ENCODE measurements at regions not wholly inside any gene's neighbourhood (a gene's known extent, or its start where the extent isn't known, plus 50 kb on each side); places are given as distances from the start of the nearest gene placed in this dataset.

DNA sequence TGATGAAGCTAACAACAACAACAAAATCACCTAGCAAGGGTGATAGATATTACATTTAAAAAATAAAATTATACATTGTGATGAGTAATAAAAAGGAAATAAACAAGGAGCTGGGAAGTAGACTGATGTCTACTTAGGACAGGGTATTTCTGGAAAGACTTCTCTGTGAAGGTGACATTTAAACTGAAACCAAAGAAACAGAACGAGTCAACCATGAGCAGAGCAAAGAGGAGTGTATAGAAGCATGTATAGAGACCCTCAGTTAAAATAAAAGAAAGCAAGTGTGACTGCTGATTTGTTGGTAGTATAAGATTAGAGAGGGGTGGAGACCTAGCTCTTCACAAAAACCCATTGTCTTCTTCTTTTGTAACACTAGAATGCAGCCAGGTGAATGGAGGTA lies 53.0 kb upstream of the TDRD3 start:
- Histone ChIP-seq H2AFZ (ENCODE audit: low read length) (no peak overlapping the region), H3K9ac (ENCODE audit: insufficient read depth, low read length) (no peak overlapping the region), H3K27ac (ENCODE audit: insufficient read depth, low read length) (no peak overlapping the region), H3K4me3 (replicated peaks in 1 of 4; ENCODE audit: control extremely low read depth in 1 of 4, insufficient read depth in 1 of 4, low read depth in 3 of 4, low read length in 4 of 4) (no peak overlapping the region), H3K27me3 (ENCODE audit: control insufficient read depth, insufficient read depth, low read length) (no peaks in the 10 kb centered on the region), H3K36me3 (ENCODE audit: control insufficient read depth, insufficient read depth, low read length) (no peaks in the 10 kb centered on the region), H3K9me3 (ENCODE audit: control insufficient read depth, insufficient read depth, low read depth, low read length) (no peaks in the 10 kb centered on the region), H3K4me1 (ENCODE audit: control insufficient read depth, extremely low read depth, insufficient read depth, low read length) (no peaks in the 10 kb centered on the region), H3K79me2 (ENCODE audit: control insufficient read depth, insufficient read depth, low read length) (no peaks in the 10 kb centered on the region), H3K4me2 (ENCODE audit: extremely low read depth, insufficient read depth, low read length) (no peak overlapping the region), H4K20me1 (ENCODE audit: control insufficient read depth, extremely low read depth, insufficient read depth, low read length) (no peaks in the 10 kb centered on the region)
- no peak for DNase-seq (ENCODE audit: low read depth in 2 of 2)
- TF ChIP-seq EZH2 (IDR thresholded peaks at IDR 0.05; ENCODE audit: low read length, missing control alignments), result no peak
- TF ChIP-seq, protein P1, sequence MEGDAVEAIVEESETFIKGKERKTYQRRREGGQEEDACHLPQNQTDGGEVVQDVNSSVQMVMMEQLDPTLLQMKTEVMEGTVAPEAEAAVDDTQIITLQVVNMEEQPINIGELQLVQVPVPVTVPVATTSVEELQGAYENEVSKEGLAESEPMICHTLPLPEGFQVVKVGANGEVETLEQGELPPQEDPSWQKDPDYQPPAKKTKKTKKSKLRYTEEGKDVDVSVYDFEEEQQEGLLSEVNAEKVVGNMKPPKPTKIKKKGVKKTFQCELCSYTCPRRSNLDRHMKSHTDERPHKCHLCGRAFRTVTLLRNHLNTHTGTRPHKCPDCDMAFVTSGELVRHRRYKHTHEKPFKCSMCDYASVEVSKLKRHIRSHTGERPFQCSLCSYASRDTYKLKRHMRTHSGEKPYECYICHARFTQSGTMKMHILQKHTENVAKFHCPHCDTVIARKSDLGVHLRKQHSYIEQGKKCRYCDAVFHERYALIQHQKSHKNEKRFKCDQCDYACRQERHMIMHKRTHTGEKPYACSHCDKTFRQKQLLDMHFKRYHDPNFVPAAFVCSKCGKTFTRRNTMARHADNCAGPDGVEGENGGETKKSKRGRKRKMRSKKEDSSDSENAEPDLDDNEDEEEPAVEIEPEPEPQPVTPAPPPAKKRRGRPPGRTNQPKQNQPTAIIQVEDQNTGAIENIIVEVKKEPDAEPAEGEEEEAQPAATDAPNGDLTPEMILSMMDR (conservative IDR thresholded peaks at IDR 0.05 in 1 of 2, IDR thresholded peaks at IDR 0.05 in 1 of 2; ENCODE audit: low read depth in 1 of 2, low read length in 2 of 2), result no peak

DNA sequence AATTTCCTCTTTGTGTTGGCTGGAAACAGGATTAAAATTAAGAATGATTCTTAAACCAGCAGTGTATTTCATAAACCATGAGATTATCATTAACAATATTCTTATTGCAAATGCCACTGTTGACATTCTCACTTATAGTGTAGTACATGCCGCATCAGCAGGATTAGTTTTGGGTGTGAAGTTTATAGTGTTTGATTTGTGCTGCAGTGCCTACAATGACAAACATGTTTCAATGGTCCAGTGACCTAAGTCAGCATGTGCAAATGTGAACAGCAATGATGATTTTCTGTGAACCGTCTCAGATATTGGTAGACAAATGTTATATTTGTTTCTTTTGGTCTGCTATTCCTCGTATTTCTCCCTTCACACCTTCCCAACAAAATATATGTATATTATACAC lies 49.8 kb upstream of the TDRD3 start:
- Histone ChIP-seq H3K27ac (ENCODE audit: insufficient read depth, low read length) (no peak overlapping the region), H3K36me3 (ENCODE audit: control insufficient read depth, insufficient read depth, low read length) (no peaks in the 10 kb centered on the region), H3K4me3 (replicated peaks in 1 of 4; ENCODE audit: control extremely low read depth in 1 of 4, insufficient read depth in 1 of 4, low read depth in 3 of 4, low read length in 4 of 4) (no peak overlapping the region), H4K20me1 (ENCODE audit: control insufficient read depth, extremely low read depth, insufficient read depth, low read length) (no peaks in the 10 kb centered on the region), H3K4me2 (ENCODE audit: extremely low read depth, insufficient read depth, low read length) (no peak overlapping the region), H3K9me3 (ENCODE audit: control insufficient read depth, insufficient read depth, low read depth, low read length) (no peaks in the 10 kb centered on the region), H3K4me1 (ENCODE audit: control insufficient read depth, extremely low read depth, insufficient read depth, low read length) (no peaks in the 10 kb centered on the region), H2AFZ (ENCODE audit: low read length) (no peak overlapping the region), H3K9ac (ENCODE audit: insufficient read depth, low read length) (no peak overlapping the region), H3K79me2 (ENCODE audit: control insufficient read depth, insufficient read depth, low read length) (no peaks in the 10 kb centered on the region), H3K27me3 (ENCODE audit: control insufficient read depth, insufficient read depth, low read length) (no peaks in the 10 kb centered on the region)
- DNase-seq (ENCODE audit: low read depth in 2 of 2), result no peak
- no peak for TF ChIP-seq EZH2 (IDR thresholded peaks at IDR 0.05; ENCODE audit: low read length, missing control alignments)
- TF ChIP-seq, protein P1 (conservative IDR thresholded peaks at IDR 0.05 in 1 of 2, IDR thresholded peaks at IDR 0.05 in 1 of 2; ENCODE audit: low read depth in 1 of 2, low read length in 2 of 2), result no peak
